Testis (tissue), 2 donors: ENCODE measurements at regions not wholly inside any gene's neighbourhood (a gene's known extent, or its start where the extent isn't known, plus 50 kb on each side); places are given as distances from the start of the nearest gene placed in this dataset.

Experiments
- DNase-seq: peaks from one replicate; pipeline ENCODE4 v3.0.0-alpha.2; 2019
- H3K27ac ChIP-seq, 2 donors: fragments of 200-600 bp; sonication (generic); one replicate each; pipeline ENCODE4 v1.5.1; 2019
- H3K27me3 ChIP-seq: fragments of 200-600 bp; sonication (generic); one replicate; pipeline ENCODE4 v1.5.1; 2019
- H3K36me3 ChIP-seq: fragments of 200-600 bp; sonication (generic); one replicate; pipeline ENCODE4 v1.5.1; 2017; ENCODE audit warnings: low read depth; ENCODE audit errors: missing control alignments
- H3K4me1 ChIP-seq: fragments of 200-600 bp; sonication (generic); one replicate; pipeline ENCODE4 v1.5.1; 2019
- H3K4me3 ChIP-seq, 2 donors: fragments of 200-600 bp; sonication (generic); one replicate each; pipeline ENCODE4 v1.5.1; 2017 to 2019
- H3K9me3 ChIP-seq: fragments of 200-600 bp; sonication (generic); one replicate; pipeline ENCODE4 v1.5.1; 2017
- POLR2A ChIP-seq: fragments of 450-650 bp; IDR thresholded peaks from one replicate; pipeline ENCODE4 v1.6.1; 2017; ENCODE audit warnings: antibody characterized with exemption, mild to moderate bottlenecking, moderate library complexity
- WGBS, 2 donors: methylation state at CpG; one replicate each; pipeline ENCODE4 v1.1.5; 2018; 5-methylcytosine and 5-hydroxymethylcytosine counted together
- intact Hi-C: fragments of 100-400 bp; cut with DNase I; formaldehyde crosslinking; loops from one replicate; pipeline ENCODE4 v1.15.1; 2023; ENCODE audit warnings: low total_unique reads
- TF ChIP-seq, protein P1 (sequence below), 3 experiments: fragments of 450-650 bp in 2 of 3; fragments of 200-600 bp in 1 of 3; sonication (generic) in 1 of 3; IDR thresholded peaks; one replicate each; pipeline ENCODE4 v1.5.1; 2016 to 2019; ENCODE audit warnings: antibody characterized with exemption in 3 of 3, mild to moderate bottlenecking in 2 of 3, moderate library complexity in 1 of 3

- Histone ChIP-seq H3K27me3 (no peaks in the 10 kb centered on the region), H3K4me3 (no peak overlapping the region), H3K9me3 (no peaks in the 10 kb centered on the region), H3K36me3 (no peaks in the 10 kb centered on the region), H3K4me1 (no peaks in the 10 kb centered on the region), H3K27ac (no peak overlapping the region)
- intact Hi-C loops, result no loop called here
- WGBS, 2 donors, result 81 to 83% methylated on average over 23 to 24 of the region's 24 CpGs
- TF ChIP-seq POLR2A, result no peak
- TF ChIP-seq, protein P1, sequence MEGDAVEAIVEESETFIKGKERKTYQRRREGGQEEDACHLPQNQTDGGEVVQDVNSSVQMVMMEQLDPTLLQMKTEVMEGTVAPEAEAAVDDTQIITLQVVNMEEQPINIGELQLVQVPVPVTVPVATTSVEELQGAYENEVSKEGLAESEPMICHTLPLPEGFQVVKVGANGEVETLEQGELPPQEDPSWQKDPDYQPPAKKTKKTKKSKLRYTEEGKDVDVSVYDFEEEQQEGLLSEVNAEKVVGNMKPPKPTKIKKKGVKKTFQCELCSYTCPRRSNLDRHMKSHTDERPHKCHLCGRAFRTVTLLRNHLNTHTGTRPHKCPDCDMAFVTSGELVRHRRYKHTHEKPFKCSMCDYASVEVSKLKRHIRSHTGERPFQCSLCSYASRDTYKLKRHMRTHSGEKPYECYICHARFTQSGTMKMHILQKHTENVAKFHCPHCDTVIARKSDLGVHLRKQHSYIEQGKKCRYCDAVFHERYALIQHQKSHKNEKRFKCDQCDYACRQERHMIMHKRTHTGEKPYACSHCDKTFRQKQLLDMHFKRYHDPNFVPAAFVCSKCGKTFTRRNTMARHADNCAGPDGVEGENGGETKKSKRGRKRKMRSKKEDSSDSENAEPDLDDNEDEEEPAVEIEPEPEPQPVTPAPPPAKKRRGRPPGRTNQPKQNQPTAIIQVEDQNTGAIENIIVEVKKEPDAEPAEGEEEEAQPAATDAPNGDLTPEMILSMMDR (IDR thresholded peaks at IDR 0.05), result no peak
- DNase-seq, result no peak
These were observed 96.0 kb downstream of the RPLP1 start for GRCh38 chr15:69548395-69549180.

DNA sequence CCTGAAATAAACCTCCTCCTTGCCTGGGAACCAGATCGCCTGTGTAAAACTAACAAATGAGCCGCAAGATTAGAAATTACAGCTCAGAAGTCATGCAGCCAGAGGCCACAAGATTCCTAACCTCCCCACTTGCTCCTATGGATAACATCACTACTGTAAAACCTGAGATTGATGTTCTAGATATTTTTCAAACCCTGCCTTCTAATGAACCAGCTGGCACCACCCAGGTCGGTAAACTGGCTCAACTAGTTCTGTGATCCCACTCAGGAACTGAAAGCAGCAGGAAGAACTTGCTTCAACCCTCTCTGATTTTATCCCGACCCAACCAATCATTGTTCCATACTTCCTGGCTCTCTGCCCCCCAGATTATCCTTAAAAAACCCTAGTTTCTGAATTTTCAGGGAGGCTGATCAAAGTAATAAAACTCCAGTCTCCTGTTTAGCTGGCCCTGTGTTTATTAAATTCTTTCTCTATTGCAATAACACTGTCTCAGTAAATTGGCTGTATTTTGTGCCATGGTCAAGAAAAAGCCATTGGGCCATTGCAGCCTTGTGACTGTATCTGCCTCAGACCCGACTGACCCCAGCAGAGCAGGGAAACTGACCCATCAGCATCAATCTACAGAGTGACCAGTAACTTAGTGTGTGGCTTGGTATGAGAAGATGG, 98.9 kb downstream of the RPLP1 start:
- H3K27ac ChIP-seq, result no peak overlapping the region
- no peak overlapping the region for H3K4me3 ChIP-seq
- H3K27me3 ChIP-seq, result no peaks in the 10 kb centered on the region
- TF ChIP-seq POLR2A, result no peak
- TF ChIP-seq, protein P1 (IDR thresholded peaks at IDR 0.05), result no peak
- intact Hi-C loops, result no loop called here
- 69 to 82% methylated on average over 5 of the region's 5 CpGs for WGBS, 2 donors
- no peaks in the 10 kb centered on the region for H3K36me3 ChIP-seq
- DNase-seq, result no peak
- H3K4me1 ChIP-seq, result no peaks in the 10 kb centered on the region
- no peaks in the 10 kb centered on the region for H3K9me3 ChIP-seq

GRCh38 chr15:69552057-69552815, 99.6 kb downstream of the RPLP1 start:
- intact Hi-C loops, result no loop called here
- Histone ChIP-seq H3K4me3 (no peak overlapping the region), H3K4me1 (no peaks in the 10 kb centered on the region), H3K27me3 (no peaks in the 10 kb centered on the region), H3K27ac (no peak overlapping the region), H3K9me3 (no peaks in the 10 kb centered on the region), H3K36me3 (no peaks in the 10 kb centered on the region)
- WGBS, 2 donors, result 90 to 93% methylated on average over 9 to 10 of the region's 10 CpGs
- TF ChIP-seq, protein P1 (IDR thresholded peaks at IDR 0.05), result no peak
- TF ChIP-seq POLR2A, result no peak
- DNase-seq, result no peak

- intact Hi-C loops, result no loop called here
- no peaks in the 10 kb centered on the region for H3K9me3 ChIP-seq
- H3K4me1 ChIP-seq, result no peaks in the 10 kb centered on the region
- no peak for DNase-seq
- no peaks in the 10 kb centered on the region for H3K36me3 ChIP-seq
- no peak for TF ChIP-seq POLR2A
- TF ChIP-seq, protein P1 (IDR thresholded peaks at IDR 0.05), result no peak
- no peaks in the 10 kb centered on the region for H3K27me3 ChIP-seq
- no peak overlapping the region for H3K4me3 ChIP-seq
- WGBS, 2 donors, result 88 to 95% methylated on average over 4 of the region's 4 CpGs
- H3K27ac ChIP-seq, result no peak overlapping the region
These were observed 101.1 kb downstream of the RPLP1 start for GRCh38 chr15:69553686-69554085.
